Hepatocyte (in vitro differentiated cells): ENCODE measurements at regions not wholly inside any gene's neighbourhood (a gene's known extent, or its start where the extent isn't known, plus 50 kb on each side); places are given as distances from the start of the nearest gene placed in this dataset.

Source experiments
- EZH2phosphoT487 ChIP-seq: fragments of 200-600 bp; sonication (generic); IDR thresholded peaks from one replicate; pipeline ENCODE4 v1.6.1; 2018; ENCODE audit warnings: antibody characterized with exemption, mild to moderate bottlenecking, low read depth, moderate library complexity; ENCODE audit not compliant: unreplicated experiment, severe bottlenecking
- TF ChIP-seq, protein P1 (sequence below): fragments of 200-600 bp; sonication (generic); IDR thresholded peaks from 2 replicates; pipeline ENCODE4 v1.5.1; 2016; ENCODE audit warnings: antibody characterized with exemption, mild to moderate bottlenecking; ENCODE audit not compliant: poor library complexity

DNA sequence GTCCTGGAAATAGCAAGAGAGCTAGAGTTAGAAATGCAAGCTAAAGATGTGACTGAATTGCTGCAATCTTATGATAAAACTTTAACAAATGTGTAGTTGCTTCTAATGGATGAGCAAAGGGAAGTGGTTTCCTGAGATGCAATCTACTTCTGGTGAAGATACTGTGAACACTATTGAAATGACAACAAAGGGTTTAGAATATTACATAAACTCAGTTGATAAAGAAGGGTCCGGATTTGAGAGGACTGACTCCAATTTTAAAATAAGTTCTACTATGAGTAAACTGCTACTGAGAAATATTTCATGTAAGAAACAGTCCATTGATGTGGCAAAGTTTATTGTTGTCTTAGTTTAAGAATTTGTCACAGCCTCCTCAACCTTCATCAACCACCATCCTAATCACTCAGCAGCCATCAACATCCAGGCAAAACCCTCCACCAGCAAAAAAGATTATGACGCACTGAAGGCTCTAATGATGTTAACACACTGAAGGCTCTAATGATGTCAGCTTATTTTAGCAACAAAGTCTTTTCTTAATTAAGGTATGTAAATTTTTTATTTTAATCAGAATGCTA lies 376.2 kb downstream of the CDH10 start:
- TF ChIP-seq, protein P1, sequence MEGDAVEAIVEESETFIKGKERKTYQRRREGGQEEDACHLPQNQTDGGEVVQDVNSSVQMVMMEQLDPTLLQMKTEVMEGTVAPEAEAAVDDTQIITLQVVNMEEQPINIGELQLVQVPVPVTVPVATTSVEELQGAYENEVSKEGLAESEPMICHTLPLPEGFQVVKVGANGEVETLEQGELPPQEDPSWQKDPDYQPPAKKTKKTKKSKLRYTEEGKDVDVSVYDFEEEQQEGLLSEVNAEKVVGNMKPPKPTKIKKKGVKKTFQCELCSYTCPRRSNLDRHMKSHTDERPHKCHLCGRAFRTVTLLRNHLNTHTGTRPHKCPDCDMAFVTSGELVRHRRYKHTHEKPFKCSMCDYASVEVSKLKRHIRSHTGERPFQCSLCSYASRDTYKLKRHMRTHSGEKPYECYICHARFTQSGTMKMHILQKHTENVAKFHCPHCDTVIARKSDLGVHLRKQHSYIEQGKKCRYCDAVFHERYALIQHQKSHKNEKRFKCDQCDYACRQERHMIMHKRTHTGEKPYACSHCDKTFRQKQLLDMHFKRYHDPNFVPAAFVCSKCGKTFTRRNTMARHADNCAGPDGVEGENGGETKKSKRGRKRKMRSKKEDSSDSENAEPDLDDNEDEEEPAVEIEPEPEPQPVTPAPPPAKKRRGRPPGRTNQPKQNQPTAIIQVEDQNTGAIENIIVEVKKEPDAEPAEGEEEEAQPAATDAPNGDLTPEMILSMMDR, result no peak
- no peak for TF ChIP-seq EZH2phosphoT487
